NCI-H446 treated with DMSO at 0.1 percent for 48 hours (cell line): ENCODE measurements at regions not wholly inside any gene's neighbourhood (a gene's known extent, or its start where the extent isn't known, plus 50 kb on each side); places are given as distances from the start of the nearest gene placed in this dataset.
A peak's percentile ranks its signal among the peaks of the same experiment; 100 is the strongest.

Source experiments
- DNase-seq: peaks from one replicate; lab custom pipeline; 2025; lab: John Stamatoyannopoulos, UW

DNA sequence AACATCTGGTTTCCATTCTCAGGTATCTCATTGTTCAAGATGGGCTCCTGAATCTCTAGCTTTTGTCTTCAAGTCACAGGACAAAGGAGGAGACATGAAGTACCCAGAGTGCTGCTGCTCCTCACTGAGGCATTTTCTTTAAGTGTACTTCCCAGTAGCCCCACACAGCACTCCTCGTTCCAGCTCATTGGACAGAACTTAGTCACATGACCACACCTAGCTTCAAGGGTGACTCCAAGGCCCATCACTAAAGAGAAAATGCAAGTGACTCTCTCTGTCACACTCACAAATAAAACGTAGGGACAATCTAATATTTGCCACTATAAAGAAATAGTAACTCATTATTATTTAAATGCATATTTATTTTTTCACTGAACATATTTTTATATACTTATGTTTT, 58.3 kb upstream of the NEUROD6 start:
- no peak for DNase-seq

DNA sequence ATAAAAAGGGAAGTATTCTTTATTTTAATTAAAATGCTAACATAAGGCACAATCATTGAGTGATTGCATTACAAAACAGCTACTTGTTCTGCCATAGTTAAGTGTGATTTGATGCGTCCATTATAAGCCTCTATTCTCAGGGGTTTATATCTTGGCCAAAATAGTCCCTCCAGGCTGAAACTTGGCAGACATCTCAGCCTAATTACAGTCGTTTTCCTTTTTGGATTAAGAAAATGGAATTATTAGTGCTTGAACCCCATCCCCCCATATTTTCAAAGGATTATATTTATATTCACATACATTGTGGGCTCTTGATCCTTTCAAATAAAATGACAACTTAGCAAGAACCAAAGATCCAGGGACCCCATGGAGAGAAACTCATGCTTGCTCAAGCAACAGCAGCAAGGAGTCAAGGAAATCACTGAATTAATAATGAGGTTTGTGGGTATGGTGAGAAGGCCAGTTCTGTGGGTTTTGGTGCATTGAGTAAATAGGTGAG, 66.7 kb upstream of the NEUROD6 start:
- DNase-seq, result no peak

DNA sequence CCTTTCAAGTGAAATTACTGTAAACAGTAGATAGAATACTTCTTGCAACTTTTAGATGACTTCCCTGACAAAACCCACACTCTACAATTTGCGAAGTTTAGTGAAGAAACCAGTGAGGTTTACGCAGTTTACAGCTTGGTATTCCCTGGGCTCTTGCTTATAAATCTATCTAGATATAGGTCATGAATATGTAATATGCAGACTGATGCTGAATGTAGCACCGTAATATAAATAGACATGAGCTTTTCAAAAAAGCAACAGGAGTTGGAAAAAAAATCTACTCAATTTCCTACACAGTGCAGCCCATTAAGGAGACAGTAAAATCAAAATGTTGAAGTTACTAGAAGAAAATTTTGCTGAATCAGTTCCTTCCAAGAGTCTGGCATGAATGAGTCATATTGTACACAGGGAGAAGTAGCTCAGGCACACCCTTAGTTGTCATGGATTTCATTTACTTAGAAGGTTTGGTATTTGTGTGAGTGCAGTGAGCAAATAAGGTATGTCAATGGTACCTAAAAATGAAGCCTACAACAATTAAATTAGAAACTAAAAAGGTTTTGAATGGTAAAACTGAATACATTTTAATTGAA, 67.7 kb upstream of the NEUROD6 start:
- no peak for DNase-seq

DNA sequence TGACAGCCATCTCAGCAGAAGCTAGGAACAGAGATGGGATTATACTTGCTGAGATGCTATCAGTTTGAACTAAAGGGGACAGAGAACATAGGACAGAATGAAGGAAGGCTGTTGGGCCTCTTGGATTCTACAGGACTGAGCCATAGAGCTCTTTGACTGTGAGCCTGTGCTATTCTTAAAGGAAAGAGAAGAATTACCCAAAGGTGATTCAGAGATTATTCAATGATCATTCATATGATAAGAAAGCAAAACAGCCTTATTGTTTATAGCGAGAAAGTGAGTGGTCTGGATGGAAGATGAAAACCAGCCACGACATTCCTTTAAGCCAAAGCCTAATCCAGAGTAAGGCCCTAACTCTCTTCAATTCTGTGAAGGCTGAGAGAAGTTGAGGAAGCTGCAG, 69.7 kb upstream of the NEUROD6 start:
- DNase-seq, result no peak

DNA sequence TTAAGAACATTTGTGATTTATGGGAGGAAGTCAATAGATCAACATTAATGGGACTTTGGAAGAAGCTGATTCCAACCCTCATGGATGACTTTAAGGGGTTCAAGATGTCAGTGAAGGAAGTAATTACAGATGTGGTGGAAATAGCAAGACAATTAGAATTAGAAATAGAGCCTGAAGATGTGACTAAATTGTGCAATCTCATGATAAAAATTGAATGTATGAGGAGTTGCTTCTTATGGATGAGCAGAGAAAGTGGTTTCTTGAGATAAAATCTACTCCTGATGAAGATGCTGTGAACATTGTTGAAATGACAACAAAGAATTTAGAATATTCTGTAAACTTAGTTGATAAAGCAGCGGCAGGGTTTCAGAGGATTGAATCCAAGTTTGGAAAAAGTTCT, 70.9 kb upstream of the NEUROD6 start:
- no peak for DNase-seq

DNA sequence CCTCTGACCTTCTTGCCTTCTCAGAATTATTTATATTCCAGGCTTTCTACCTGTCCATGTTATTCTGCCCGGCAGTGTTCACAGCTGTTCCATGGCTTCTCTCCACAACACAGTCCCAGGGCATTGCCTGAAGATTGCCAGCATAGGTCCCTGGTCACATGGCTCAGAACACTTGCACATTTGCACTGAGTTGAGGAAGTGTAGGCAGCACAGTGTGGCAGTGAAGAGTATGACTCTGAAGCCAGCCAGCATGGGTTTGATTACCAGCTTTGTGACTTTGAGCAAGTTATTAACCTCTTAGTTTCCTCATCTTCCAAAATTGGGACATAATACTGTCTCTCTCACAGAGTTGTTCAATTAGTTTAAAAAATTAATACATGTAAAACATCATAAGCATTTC, 73.2 kb upstream of the NEUROD6 start:
- no peak for DNase-seq

DNA sequence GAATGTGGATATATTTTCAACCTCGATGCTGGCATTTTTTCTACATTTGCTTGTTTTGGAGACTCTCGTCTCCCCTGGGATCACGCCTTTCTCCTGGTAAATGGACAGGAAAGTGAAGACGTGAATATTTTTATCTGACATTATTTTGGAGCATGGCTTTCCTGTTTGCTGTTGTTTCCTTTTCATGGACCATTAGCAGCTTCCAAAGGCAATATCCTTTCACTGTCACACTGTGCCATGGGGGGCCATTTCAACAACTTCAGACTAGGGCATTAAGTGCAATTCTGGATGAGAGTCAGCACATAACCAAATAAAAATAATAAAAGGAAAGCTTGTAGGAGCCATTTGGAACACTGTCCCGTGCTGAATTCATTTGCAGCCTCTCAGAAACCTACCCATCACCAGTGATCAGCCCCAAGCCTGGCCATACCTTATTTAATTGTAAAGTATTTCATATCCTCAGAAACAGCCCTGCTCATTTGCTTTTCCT, 75.9 kb upstream of the NEUROD6 start:
- no peak for DNase-seq

DNA sequence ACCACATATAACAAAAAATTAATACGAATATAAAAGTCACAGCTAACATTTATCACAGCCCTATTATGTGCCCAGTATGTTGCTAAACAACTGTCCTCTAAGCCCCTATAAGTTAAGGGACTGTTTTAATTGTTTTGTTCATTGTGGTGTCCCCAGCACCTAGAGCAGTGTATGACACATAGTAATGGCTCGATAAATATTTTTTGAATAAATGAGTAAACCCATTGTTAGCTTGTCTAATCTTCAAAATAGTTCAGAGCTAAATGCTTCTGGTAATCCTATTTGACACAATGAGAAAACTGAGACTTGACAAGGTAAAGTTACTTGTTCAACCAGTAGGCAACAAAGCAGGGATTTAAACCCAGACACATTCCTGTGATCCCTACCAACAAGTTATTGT, 78.4 kb upstream of the NEUROD6 start:
- no peak for DNase-seq

DNA sequence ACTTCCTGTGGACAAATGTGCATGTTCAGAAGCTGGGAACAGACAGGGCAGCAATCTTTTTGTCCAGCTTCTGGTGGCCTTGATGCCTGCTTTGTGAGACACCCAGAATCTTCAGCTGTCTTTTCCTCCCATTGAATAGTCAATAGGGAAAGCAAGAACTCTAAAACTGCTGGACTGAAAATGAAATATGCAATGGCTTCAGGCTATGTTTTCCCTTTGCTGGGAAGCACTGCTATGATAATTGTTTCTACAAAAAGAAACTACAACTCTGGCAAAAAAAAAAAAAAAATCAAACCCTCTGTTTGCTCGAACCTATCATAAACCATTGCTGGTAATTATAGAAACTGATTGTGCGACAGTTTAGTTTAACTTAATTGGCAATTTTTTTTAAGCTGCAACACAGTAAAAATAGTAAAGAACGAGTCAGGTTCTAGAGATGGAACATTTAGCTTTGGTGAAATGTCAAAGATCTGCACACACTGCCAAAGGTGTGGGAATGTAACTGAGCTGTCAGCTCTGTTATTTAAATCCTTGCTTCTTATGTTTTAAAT, 79.1 kb upstream of the NEUROD6 start:
- DNase-seq, result no peak

DNA sequence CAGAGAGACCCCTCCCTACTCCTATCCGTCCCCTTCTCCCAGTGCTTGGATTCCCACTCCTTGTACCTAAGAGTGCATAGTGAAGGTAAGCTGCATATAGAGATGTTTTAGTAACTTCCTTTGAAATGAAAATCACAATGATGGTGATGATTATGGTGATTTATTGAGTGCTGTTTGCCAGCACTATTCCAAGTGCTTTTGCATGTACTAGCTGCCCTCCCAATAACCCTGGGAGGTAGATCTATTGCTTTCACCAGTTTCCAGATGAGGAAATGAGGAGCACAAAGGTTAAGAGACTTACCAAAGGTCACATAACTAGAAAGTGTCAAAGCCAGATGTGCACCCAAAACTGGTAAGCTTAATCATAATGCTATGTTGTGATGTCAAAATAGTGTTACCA, 80.4 kb upstream of the NEUROD6 start:
- DNase-seq, result no peak

DNA sequence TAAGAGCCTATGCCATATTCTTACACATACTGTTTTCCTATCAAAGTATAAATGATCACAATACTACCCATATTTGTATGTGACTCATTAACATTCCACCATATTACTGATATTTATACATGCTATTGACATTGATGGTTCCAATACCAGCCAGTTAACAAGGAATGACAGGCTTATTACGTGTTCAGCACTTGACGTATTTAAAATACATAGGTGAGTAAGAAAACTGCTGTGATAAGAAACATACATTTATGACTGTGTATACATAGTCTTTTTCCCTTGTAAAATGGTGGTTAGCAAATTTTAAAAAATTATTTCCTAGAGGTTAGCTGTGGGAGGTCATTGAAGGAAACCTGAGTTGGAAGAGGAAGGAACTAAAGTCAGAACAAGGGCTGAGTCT, 81.1 kb upstream of the NEUROD6 start:
- DNase-seq, result no peak

DNA sequence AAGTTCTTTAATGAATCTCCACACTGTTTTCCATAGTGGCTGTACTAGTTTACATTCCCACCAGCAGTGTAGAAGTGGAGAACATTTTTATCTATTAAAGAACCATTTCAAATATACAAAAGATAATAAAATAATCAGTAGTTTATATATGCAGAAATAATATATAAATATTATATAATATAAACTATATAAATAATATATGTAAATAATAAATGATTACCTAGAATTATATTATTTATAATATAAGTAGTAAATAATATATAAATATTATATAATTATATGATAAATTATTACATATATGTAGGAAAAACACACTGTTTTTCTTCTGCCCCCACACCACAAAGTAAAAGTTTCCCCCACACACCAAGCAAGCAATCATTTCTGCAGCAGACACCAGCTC, 83.5 kb upstream of the NEUROD6 start:
- DNase-seq, result no peak

DNA sequence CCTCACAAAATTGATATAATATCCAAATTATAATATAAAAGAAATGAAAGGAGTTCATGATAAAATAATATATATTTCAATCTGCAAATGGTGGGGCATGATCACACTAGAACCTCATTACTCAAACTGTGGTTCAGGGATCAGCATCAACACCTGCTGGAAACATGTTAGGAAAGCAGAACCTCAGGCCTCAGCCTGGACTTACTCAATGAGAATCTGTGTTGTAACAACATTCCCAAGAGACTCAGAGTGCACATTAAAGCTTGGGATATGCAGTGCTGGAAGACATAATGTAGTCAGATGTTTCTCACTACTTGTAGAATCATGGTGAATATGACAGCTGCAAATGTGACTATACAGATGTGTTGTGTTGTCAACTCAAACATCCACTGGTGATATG, 81.7 kb upstream of the ITPRID1 start:
- DNase-seq, result no peak

DNA sequence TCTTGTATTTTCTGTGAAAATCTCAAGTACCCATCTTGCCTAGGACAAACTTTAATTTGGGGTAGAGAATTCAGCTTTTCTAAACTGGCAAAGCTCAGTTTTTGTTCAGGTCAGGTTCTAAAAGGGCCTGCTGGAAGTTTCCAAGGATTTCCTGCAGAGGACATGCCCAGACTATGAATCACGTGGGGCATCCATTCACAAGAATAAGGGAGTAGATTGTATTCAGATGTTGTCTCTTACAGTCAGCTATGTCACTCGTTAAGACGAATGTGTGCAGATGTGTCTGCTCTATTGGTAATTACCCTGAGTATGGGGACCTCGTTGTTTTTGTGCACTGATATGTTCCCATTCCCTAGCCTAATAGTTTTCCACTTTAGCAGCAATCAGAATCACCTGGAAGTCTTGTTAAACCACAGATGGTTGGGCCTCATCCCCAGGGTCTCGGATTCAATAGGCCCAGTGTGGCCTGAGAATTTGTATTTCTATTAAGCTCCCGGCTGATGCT, 81.0 kb upstream of the ITPRID1 start:
- no peak for DNase-seq

DNA sequence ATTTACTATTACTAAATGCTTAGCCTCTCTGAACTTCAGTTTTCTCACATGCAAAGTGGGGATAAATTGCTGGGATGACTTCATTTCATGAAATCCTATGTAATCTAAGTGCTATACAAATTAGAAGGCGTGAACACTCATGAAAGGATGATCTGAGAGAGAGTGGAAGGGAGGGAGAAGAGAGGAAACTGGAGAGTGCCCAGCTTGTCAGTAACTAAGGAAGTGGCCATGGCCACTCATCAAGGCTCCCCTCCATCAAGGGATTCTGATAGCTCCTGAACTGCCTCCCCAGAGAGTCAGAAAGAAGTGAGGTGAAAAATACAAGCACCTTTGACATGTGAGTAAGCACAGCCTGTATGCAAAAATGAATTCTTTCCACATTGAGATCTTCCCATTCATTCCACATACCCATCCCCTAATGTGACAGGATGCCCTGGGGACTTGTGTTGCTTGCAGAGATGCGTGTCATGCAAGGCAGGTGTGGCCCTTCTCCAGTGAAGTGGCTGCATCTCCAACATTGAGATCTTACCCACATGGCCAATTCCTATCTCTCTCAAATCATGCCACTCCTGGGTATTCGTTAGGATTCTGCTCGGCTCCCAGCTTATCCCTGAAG, 76.5 kb upstream of the ITPRID1 start:
- DNase-seq, result no peak

DNA sequence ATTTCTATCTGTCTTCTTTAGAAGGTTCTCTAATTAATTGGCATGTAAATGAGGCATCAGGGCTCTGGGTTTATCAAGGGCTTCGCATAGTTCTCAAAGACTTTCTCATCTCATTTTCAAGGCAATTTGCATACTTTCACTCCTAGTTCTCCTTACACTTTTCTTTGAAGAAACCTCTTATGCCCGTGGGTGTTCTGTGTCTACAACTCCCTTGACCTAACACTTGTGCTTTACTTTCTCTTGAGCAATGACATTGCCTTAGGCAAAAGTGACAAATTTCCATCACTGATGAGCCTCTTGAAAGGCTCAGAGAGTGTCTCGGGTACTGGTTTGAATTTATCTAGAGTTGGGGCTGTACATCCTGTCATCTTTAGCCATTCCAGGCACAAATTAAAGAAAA, 74.7 kb upstream of the ITPRID1 start:
- no peak for DNase-seq

DNA sequence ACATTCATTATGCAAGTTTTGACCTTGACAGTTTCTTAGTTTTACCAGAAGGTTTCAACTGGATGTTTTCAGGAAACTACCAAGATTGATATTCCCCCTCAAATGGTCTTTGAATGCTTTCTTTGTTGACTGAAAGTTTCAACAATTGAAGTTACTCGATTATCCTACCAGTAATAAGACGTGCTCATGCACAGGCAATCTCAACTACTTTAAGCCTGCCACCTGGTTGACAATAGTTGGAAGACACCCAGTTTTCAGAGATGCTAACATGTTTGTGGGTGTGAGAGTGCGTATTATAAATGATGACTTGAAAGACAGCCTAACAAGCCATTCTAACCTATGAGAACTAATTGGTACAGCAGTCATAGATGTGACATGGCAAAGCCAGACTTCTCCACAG, 73.4 kb upstream of the ITPRID1 start:
- no peak for DNase-seq

DNA sequence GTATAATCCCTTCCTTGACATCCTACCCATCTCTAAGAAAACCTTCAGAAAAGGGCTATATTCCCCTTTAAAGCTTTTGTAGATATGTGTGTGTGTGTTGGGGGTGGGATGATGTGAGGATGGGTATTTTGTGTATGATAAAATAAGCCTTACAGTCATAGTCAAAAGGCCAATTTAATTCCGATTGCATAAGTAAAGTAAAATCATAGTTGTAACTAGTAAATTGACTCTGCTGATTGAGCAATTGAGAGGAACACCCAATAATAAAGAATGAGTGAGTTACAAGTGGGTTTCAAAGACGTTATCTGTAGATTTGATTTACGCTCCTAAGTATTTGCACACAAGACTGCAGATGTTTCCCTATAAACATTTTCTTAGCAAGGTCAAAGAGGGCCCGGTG, 71.3 kb upstream of the ITPRID1 start:
- no peak for DNase-seq

DNA sequence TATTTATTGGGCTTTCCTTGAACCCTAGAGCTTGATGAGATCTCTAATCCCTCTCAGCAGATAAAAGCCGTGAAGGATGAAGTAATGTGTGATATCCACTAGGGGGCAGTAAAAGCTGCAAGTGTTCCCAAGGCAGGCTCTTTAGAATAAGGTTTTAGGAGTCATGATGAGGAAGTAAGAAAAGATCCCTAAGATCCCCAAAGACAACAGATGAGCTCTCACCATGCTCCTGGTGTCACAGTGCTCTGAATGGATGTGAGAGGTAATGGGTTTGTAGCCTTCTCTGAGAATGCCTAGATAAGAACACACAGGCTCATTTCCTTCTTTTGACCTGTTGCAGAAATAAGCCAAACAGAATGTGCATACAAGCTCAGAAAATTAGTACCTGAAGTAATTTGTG, 70.4 kb upstream of the ITPRID1 start:
- peak; percentile 52 for DNase-seq

DNA sequence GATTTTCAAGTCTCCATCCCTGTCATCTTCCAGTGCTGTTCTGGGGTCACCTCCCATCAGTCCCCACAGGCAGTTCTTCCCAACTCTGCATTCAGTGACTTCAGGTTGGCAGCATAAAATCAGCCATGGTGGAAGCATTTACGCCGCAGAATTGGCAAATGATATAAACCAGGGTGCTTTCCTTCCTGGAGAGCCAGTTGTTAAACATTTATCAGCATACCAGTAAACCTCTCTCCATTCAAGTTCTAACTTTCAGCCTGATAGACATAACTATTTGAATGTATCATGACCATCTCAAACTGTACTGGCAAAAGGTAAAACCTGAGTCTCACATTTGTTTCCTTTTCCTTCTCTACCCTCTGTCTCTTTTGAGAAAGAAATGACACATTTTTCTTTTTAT, 69.7 kb upstream of the ITPRID1 start:
- no peak for DNase-seq

DNA sequence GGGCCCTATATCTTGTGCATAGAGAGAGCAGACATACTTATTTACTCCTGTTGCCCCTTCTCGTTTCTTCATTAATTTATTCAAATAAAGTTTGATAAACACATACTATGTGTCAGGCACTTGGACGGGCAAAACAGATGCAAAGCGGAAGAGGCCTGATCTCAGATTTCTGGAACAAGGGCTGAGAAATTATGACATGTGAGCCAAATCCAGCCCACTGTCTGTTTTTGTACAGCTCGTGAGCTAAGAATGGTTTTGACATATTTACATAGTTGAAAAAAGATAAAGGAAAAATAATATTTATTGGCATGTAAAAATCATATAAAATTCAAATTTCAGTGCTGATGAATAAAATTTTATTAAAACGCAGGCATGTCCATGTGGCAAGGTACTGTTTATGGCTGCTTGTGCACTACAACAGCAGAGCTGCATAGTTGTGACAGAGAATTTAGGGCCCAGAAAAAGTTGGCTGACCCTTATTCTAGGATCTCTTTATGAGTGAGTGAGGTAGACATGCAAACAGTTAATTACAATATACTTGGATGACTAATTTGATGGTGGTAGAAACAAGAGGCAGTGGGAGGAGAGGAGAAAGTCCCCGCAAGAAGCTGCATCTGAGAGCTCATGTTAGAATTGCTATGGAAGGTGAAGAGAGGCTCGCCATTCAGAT, 68.1 kb upstream of the ITPRID1 start:
- no peak for DNase-seq

DNA sequence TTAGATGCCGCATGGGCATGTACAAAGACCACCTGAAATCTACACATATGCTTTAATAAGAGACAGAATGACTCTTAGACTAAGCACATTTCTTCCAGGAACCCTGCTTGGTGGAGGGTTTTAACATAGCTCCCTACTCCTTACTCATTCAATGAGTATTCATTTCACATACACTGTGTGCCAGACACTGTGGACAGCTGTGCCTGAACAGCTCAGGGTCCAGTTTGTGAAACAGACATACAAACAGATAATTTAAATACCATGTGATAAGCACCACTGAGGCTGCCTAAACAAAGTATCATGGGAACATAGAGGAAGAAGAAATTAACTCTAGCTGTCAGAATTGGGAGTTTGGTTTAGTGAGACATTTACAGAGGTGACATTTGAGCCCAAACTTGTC, 65.2 kb upstream of the ITPRID1 start:
- DNase-seq, result no peak

DNA sequence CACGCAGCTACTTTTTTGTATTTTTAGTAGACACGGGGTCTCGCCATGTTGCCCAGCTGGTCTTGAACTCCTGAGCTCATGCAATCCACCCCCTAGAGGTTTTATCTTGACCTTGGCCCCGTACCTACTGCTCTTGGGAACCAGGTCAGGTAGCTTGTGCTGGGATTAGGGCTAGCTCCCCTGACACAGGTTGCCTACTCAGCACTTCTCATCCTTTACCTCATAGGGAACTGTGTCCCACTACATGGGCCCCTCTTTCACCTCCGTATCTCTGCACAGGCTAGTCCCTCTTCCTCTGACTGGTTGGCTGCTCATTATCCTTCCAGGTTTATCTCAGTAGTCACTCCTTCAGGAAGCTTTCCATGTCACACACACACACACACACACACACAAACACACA, 58.0 kb upstream of the ITPRID1 start:
- no peak for DNase-seq
